Lung (tissue), 11 donors: ENCODE measurements at regions not wholly inside any gene's neighbourhood (a gene's known extent, or its start where the extent isn't known, plus 50 kb on each side); places are given as distances from the start of the nearest gene placed in this dataset.

Source experiments
- ATAC-seq: fragments of 200-7000 bp; cut with Tn5 transposase; one replicate; pipeline ENCODE4 v1.9.1; 2020; ENCODE audit warnings: moderate number of reproducible peaks; ENCODE audit not compliant: insufficient read depth, low FRiP score
- DNase-seq, 3 donors: peaks; one replicate each; pipeline ENCODE4 v3.0.0-alpha.2; 2013 to 2017
- H3K27ac ChIP-seq, 2 donors: one replicate each; pipeline ENCODE4 v1.5.1; 2013; ENCODE audit warnings: mild to moderate bottlenecking in 2 of 2, moderate library complexity in 2 of 2, control low read depth in 1 of 2, inconsistent platforms in 1 of 2, low read depth in 1 of 2, low read length in 1 of 2
- H3K27me3 ChIP-seq, 3 donors: one replicate each; pipeline ENCODE4 v1.5.1; 2013; ENCODE audit warnings: low read length in 2 of 3; ENCODE audit not compliant: control insufficient read depth in 3 of 3, insufficient read depth in 3 of 3
- H3K36me3 ChIP-seq, 4 donors: one replicate each; pipeline ENCODE4 v1.5.1; 2013; ENCODE audit warnings: low read length in 4 of 4, mild to moderate bottlenecking in 1 of 4, moderate library complexity in 1 of 4; ENCODE audit not compliant: control insufficient read depth in 4 of 4, insufficient read depth in 4 of 4
- H3K4me1 ChIP-seq, 5 donors: one replicate each; pipeline ENCODE4 v1.5.1; 2013; ENCODE audit warnings: low read length in 5 of 5, mild to moderate bottlenecking in 2 of 5, moderate library complexity in 1 of 5; ENCODE audit not compliant: control insufficient read depth in 5 of 5, insufficient read depth in 5 of 5
- H3K4me3 ChIP-seq: one replicate; pipeline ENCODE4 v1.5.1; 2013; ENCODE audit warnings: mild to moderate bottlenecking, control low read depth, moderate library complexity
- H3K9ac ChIP-seq, 2 donors: one replicate each; pipeline ENCODE4 v1.5.1; 2013; ENCODE audit warnings: low read length in 2 of 2, control low read depth in 1 of 2; ENCODE audit not compliant: insufficient read depth in 1 of 2
- H3K9me3 ChIP-seq, 4 donors: one replicate each; pipeline ENCODE4 v1.5.1; 2013; ENCODE audit warnings: low read length in 3 of 4, mild to moderate bottlenecking in 1 of 4, moderate library complexity in 1 of 4; ENCODE audit not compliant: control insufficient read depth in 4 of 4, insufficient read depth in 3 of 4
- CTCF ChIP-seq: IDR thresholded peaks from 2 replicates; pipeline ENCODE4 v1.5.1; 2012; ENCODE audit warnings: mild to moderate bottlenecking; ENCODE audit errors: control extremely low read depth, extremely low read depth
- WGBS, 2 donors: extraction: QIAGEN DNeasy Blood & Tissue Kit; methylation state at CpG; one replicate each; pipeline ENCODE4 v1.1.7; 2013; 5-methylcytosine and 5-hydroxymethylcytosine counted together
- donor health status: control.
- donor health status: control.
- donor health status: Bipolar disorder and iron deficiency.
- donor health status: healthy.
- donor health status: DM: yes; HTN: yes; CAD: no.

- no peaks in the 10 kb centered on the region for H3K9me3 ChIP-seq
- H3K4me3 ChIP-seq: no peak overlapping the region
- 91 to 93% methylated on average over 20 of the region's 20 CpGs for WGBS, 2 donors
- no peak overlapping the region for H3K27ac ChIP-seq
- no peaks in the 10 kb centered on the region for H3K4me1 ChIP-seq
- no peaks in the 10 kb centered on the region for H3K27me3 ChIP-seq
- H3K9ac ChIP-seq: no peak overlapping the region
- TF ChIP-seq CTCF: no peak
- DNase-seq (no peak), ATAC-seq (no peak)
- H3K36me3 ChIP-seq: no peaks in the 10 kb centered on the region
These were observed 391.8 kb upstream of the DDI1 start for GRCh38 chr11:103644676-103645075.

GRCh38 chr11:103648054-103648453 is 388.4 kb upstream of the DDI1 start:
- no peaks in the 10 kb centered on the region for H3K4me1 ChIP-seq
- TF ChIP-seq CTCF: no peak
- no peak overlapping the region for H3K27ac ChIP-seq
- no peaks in the 10 kb centered on the region for H3K36me3 ChIP-seq
- DNase-seq (no peak), ATAC-seq (no peak)
- peaks cover 0 to 3% (median 1%) of the 10 kb centered on the region in 4 donors for H3K9me3 ChIP-seq
- H3K4me3 ChIP-seq: no peak overlapping the region
- no peak overlapping the region for H3K9ac ChIP-seq
- H3K27me3 ChIP-seq: no peaks in the 10 kb centered on the region

GRCh38 chr11:103648670-103649400 is 387.6 kb upstream of the DDI1 start:
- H3K4me3 ChIP-seq: no peak overlapping the region
- ATAC-seq: no peak
- H3K9ac ChIP-seq: no peak overlapping the region
- peaks cover 0 to 3% (median 1%) of the 10 kb centered on the region in 4 donors for H3K9me3 ChIP-seq
- no peaks in the 10 kb centered on the region for H3K4me1 ChIP-seq
- no peak for DNase-seq
- H3K27me3 ChIP-seq: no peaks in the 10 kb centered on the region
- 68 to 76% methylated on average over 1 of the region's 1 CpG for WGBS, 2 donors
- H3K27ac ChIP-seq: no peak overlapping the region
- TF ChIP-seq CTCF: no peak
- no peaks in the 10 kb centered on the region for H3K36me3 ChIP-seq
